ENCODE measurements at regions not wholly inside any gene's neighbourhood (a gene's known extent, or its start where the extent isn't known, plus 50 kb on each side); places are given as distances from the start of the nearest gene placed in this dataset.

DNA sequence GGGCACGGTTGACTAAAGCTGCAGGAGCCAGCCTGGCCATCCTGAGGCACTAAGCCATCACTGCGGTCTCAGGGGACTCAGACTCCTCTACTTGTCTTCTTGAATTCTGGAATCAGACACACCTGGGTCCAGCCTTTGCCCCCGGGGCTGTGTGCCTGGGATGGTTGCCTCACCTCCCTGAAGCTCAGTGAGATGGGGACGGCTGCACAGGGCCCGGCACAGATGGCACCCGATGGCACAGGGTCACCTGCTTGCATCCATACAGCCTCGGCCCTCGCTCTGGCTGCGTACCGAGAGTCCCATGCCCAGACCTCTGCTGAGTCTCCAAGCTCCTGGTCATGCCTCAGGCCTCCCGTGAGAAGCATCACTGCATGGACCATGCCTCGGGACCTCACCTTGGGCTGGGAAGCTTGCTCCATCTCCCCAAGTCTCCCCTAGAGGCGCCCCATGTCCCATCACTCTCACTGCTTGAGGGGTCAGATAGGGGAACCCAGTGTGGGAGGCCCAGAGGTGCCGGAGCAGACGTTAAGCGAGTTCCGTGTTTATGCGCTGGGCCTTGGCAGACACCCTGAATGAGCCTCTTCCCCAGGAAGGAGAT lies 316.3 kb downstream of the SEC14L1 start:
- ChIA-PET CTCF (no interaction called here), POLR2A (no interaction called here)
- DNase-seq (ENCODE audit: low read depth, low spot score): no peak
- H3K27me3 ChIP-seq (ENCODE audit: control insufficient read depth, insufficient read depth, low read length): no peaks in the 10 kb centered on the region
- H3K4me3 ChIP-seq (ENCODE audit: low read depth, low read length): no peak overlapping the region
- no peak overlapping the region for H3K27ac ChIP-seq (ENCODE audit: low read depth, low read length)
- TF ChIP-seq, protein P1, sequence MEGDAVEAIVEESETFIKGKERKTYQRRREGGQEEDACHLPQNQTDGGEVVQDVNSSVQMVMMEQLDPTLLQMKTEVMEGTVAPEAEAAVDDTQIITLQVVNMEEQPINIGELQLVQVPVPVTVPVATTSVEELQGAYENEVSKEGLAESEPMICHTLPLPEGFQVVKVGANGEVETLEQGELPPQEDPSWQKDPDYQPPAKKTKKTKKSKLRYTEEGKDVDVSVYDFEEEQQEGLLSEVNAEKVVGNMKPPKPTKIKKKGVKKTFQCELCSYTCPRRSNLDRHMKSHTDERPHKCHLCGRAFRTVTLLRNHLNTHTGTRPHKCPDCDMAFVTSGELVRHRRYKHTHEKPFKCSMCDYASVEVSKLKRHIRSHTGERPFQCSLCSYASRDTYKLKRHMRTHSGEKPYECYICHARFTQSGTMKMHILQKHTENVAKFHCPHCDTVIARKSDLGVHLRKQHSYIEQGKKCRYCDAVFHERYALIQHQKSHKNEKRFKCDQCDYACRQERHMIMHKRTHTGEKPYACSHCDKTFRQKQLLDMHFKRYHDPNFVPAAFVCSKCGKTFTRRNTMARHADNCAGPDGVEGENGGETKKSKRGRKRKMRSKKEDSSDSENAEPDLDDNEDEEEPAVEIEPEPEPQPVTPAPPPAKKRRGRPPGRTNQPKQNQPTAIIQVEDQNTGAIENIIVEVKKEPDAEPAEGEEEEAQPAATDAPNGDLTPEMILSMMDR (IDR thresholded peaks at IDR 0.05; ENCODE audit: low read depth, low read length): no peak
- H3K9me3 ChIP-seq (ENCODE audit: control insufficient read depth, insufficient read depth, low read length): no peaks in the 10 kb centered on the region; the same call in 1 of the 2 replicates

DNA sequence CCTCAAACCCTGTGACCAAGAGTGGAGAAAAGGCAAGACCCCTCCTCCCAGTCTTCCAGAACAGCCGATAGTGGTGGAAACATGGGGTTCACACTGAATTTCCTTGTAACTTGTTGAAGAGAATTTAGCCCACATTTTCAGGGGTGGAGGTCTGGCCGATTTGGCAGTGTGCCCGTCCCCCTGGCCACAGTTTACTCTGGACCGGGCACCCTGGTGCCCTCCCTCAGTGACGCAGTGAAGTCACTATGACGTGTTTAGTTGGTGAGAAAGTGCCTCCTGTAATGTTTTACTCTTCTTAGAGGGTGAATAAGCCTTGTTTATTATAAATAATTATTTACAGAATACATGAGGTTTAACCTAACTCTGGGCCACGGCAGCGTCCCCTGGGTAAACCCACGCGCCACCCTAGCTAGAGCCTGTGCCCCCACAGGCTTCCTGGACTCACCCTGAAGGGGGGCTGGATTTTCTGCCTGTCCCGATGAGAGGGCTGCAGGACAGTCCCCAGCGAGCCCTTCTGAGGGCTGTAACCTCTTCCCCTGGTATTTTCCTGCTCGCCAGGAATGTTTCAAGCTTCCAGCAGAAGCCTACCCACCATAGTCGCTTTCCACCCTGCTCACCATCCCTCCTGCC lies 316.9 kb downstream of the SEC14L1 start:
- no peak overlapping the region for H3K27ac ChIP-seq (ENCODE audit: low read depth, low read length)
- no peaks in the 10 kb centered on the region for H3K27me3 ChIP-seq (ENCODE audit: control insufficient read depth, insufficient read depth, low read length)
- ChIA-PET CTCF (no interaction called here), POLR2A (no interaction called here)
- TF ChIP-seq, protein P1 (IDR thresholded peaks at IDR 0.05; ENCODE audit: low read depth, low read length): no peak
- H3K4me3 ChIP-seq (ENCODE audit: low read depth, low read length): no peak overlapping the region
- DNase-seq (ENCODE audit: low read depth, low spot score): no peak
- H3K9me3 ChIP-seq (ENCODE audit: control insufficient read depth, insufficient read depth, low read length): no peaks in the 10 kb centered on the region; the same call in 1 of the 2 replicates

DNA sequence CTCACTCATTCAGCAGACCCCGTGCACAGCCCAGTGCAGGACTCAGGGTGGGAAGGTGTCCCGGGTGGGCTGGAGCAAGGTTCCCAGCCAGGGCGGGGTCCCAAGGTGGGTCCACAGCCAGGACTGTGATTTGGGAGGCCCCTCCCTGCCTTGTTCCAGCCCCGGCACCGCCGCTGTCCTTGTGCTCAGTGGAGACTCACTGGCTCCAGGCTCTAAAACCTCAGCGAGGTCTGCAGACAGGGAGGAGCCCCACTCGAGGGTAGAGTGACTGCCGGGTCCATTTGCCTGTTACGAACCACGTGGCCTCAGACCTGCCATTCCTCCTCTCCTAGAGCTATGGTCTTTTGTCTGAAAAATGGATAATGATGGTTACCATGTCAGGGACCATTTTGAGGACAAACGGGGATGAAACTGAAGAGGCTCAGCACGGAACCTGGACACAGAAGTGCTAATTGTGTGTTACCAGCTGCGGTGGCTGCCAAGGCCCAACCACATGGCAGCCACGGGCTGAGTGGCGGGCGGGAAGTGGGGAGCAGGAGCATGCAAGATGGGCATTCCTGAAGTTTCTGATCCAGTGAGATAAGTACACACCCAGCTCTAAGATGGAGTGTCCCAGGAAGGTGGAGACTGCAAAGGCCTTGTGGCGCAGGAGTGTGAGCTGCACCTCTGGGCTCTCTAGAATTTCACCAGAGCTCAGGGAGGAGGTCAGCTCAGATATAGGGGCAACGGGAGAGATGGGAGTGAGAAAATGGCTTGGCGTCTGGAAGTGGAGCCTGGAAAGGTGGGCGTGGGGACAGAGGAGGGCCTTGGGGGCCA lies 317.6 kb downstream of the SEC14L1 start:
- DNase-seq (ENCODE audit: low read depth, low spot score): no peak
- Histone ChIP-seq H3K9me3 (ENCODE audit: control insufficient read depth, insufficient read depth, low read length) (no peaks in the 10 kb centered on the region; the same call in 1 of the 2 replicates), H3K27me3 (ENCODE audit: control insufficient read depth, insufficient read depth, low read length) (no peaks in the 10 kb centered on the region), H3K4me3 (ENCODE audit: low read depth, low read length) (no peak overlapping the region), H3K27ac (ENCODE audit: low read depth, low read length) (no peak overlapping the region)
- ChIA-PET POLR2A (no interaction called here), CTCF (no interaction called here)
- TF ChIP-seq, protein P1 (IDR thresholded peaks at IDR 0.05; ENCODE audit: low read depth, low read length): no peak

DNA sequence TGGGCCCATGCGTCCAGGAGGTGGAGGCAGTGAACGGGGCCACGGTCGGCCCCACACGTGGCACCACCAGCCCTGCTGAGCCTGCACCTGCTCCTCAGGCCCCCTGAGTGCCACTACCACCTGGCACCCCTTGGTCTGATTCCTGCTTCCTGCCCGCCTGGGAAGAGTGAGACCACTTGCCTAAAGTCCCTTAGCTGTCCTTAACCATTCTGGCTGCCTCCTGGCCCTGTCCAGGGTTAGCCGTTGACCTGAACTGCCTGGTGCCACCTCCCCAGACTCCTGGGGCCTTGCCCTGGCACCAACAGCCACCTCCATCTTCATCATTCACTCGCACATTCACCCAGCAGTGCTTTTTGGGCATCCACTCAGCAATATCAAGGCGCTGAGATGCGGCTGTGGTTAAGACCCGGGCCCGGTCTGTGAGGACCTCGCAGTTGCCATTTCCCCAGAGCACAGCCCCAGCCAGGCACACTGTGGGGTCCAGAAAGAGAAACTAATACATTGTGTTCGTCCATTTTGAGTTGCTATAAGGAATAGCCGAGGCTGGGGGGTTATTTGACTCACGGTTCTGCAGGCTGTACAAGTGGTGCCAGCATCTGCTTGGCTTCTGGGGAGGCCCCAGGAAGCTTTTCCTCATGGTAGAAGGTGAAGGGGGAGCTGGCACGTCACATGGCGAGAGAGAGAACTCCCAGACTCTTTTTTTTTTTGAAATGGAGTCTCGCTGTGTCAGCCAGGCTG lies 318.4 kb downstream of the SEC14L1 start:
- no peak for DNase-seq (ENCODE audit: low read depth, low spot score)
- TF ChIP-seq, protein P1 (IDR thresholded peaks at IDR 0.05; ENCODE audit: low read depth, low read length): no peak
- ChIA-PET POLR2A (no interaction called here), CTCF (no interaction called here)
- Histone ChIP-seq H3K27ac (ENCODE audit: low read depth, low read length) (no peak overlapping the region), H3K4me3 (ENCODE audit: low read depth, low read length) (no peak overlapping the region), H3K9me3 (ENCODE audit: control insufficient read depth, insufficient read depth, low read length) (no peaks in the 10 kb centered on the region; the same call in 1 of the 2 replicates), H3K27me3 (ENCODE audit: control insufficient read depth, insufficient read depth, low read length) (no peaks in the 10 kb centered on the region)
